ENCODE measurements at regions not wholly inside any gene's neighbourhood (a gene's known extent, or its start where the extent isn't known, plus 50 kb on each side); places are given as distances from the start of the nearest gene placed in this dataset.

- no peaks in the 10 kb centered on the region for H3K36me3 ChIP-seq (ENCODE audit: control insufficient read depth, low read depth, low read length)
- H3K9ac ChIP-seq (ENCODE audit: low read length), result no peak overlapping the region
- no peak overlapping the region for H3K27ac ChIP-seq (ENCODE audit: low read length)
- H3K9me3 ChIP-seq (ENCODE audit: control insufficient read depth, low read depth, low read length), result no peaks in the 10 kb centered on the region
- no peaks in the 10 kb centered on the region for H3K27me3 ChIP-seq (ENCODE audit: control insufficient read depth, insufficient read depth, low read length)
- H3K4me1 ChIP-seq (ENCODE audit: control insufficient read depth, low read depth, low read length), result no peaks in the 10 kb centered on the region
- H3K4me3 ChIP-seq (ENCODE audit: low read length), result no peak overlapping the region
Measured at GRCh38 chr4:63790377-63790776, 618.9 kb downstream of the TECRL start.

DNA sequence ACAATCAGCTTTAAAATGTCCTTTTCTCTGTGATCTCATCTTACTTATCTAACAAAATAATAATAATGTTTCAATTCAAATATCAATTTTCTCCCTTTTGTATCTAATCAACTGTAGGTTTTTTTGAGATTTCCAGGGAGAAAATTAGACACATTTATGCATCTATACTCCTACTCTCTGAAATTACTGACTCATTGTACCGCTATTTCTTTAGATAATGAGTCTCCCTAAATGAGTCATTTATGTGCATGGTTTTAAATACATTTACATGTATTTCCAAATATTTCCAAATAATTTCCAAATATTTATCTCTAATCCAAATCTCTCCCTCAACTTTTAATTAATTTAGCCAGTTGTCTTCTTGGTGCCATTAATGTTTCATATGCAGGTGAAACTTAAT, 621.0 kb downstream of the TECRL start:
- Histone ChIP-seq H3K4me3 (ENCODE audit: low read length) (no peak overlapping the region), H3K36me3 (ENCODE audit: control insufficient read depth, low read depth, low read length) (no peaks in the 10 kb centered on the region), H3K27me3 (ENCODE audit: control insufficient read depth, insufficient read depth, low read length) (no peaks in the 10 kb centered on the region), H3K4me1 (ENCODE audit: control insufficient read depth, low read depth, low read length) (no peaks in the 10 kb centered on the region), H3K27ac (ENCODE audit: low read length) (no peak overlapping the region), H3K9ac (ENCODE audit: low read length) (no peak overlapping the region), H3K9me3 (ENCODE audit: control insufficient read depth, low read depth, low read length) (no peaks in the 10 kb centered on the region)

DNA sequence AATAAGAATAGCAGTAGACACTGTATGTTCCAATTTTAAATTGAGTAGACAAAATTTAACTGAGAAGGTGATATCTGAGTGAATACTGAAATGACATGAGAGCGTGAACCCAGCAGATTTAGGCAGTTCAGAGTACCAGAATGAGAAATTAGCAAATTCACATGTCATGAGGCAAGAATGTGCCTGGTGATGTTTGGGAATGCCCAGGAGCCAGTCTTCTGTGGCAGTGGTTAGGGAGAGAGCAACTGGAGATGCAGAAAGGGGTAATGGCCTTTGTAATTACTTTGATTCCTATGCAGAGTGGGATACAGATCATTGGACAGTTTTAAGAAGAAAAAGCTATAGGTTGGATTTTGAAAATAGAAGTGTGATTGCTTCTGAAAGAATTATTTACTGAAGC, 621.9 kb downstream of the TECRL start:
- Histone ChIP-seq H3K9ac (ENCODE audit: low read length) (no peak overlapping the region), H3K27me3 (ENCODE audit: control insufficient read depth, insufficient read depth, low read length) (no peaks in the 10 kb centered on the region), H3K4me3 (ENCODE audit: low read length) (no peak overlapping the region), H3K4me1 (ENCODE audit: control insufficient read depth, low read depth, low read length) (no peaks in the 10 kb centered on the region), H3K9me3 (ENCODE audit: control insufficient read depth, low read depth, low read length) (no peaks in the 10 kb centered on the region), H3K36me3 (ENCODE audit: control insufficient read depth, low read depth, low read length) (no peaks in the 10 kb centered on the region), H3K27ac (ENCODE audit: low read length) (no peak overlapping the region)

DNA sequence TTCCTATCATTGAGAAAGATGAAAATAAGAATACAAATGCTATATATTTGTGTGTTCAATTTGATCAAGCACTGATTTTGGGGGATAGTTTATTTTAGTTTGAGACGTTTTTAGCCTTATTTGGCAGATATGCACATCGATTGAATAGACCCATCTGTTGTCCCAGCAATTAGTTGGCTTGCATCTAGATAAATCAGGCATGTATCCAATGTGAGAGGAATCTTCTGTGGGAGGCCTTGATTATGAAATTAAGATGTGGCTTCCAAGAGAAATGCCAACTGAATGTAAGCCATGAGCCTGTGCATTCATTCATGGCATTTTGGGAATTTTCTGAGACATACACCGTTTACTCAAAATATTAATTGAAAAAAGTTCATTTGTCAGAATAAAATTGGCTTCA, 623.1 kb downstream of the TECRL start:
- no peak overlapping the region for H3K4me3 ChIP-seq (ENCODE audit: low read length)
- H3K4me1 ChIP-seq (ENCODE audit: control insufficient read depth, low read depth, low read length), result no peaks in the 10 kb centered on the region
- H3K9ac ChIP-seq (ENCODE audit: low read length), result no peak overlapping the region
- H3K9me3 ChIP-seq (ENCODE audit: control insufficient read depth, low read depth, low read length), result no peaks in the 10 kb centered on the region
- H3K27ac ChIP-seq (ENCODE audit: low read length), result no peak overlapping the region
- H3K36me3 ChIP-seq (ENCODE audit: control insufficient read depth, low read depth, low read length), result no peaks in the 10 kb centered on the region
- H3K27me3 ChIP-seq (ENCODE audit: control insufficient read depth, insufficient read depth, low read length), result no peaks in the 10 kb centered on the region

- no peaks in the 10 kb centered on the region for H3K27me3 ChIP-seq (ENCODE audit: control insufficient read depth, insufficient read depth, low read length)
- H3K9me3 ChIP-seq (ENCODE audit: control insufficient read depth, low read depth, low read length), result no peaks in the 10 kb centered on the region
- no peak overlapping the region for H3K27ac ChIP-seq (ENCODE audit: low read length)
- H3K4me1 ChIP-seq (ENCODE audit: control insufficient read depth, low read depth, low read length), result no peaks in the 10 kb centered on the region
- H3K4me3 ChIP-seq (ENCODE audit: low read length), result no peak overlapping the region
- no peak overlapping the region for H3K9ac ChIP-seq (ENCODE audit: low read length)
- H3K36me3 ChIP-seq (ENCODE audit: control insufficient read depth, low read depth, low read length), result no peaks in the 10 kb centered on the region
Measured at GRCh38 chr4:63784822-63785221, 624.4 kb downstream of the TECRL start.

GRCh38 chr4:63777601-63778000, 631.6 kb downstream of the TECRL start:
- no peak overlapping the region for H3K9ac ChIP-seq (ENCODE audit: low read length)
- H3K4me3 ChIP-seq (ENCODE audit: low read length), result no peak overlapping the region
- H3K4me1 ChIP-seq (ENCODE audit: control insufficient read depth, low read depth, low read length), result no peaks in the 10 kb centered on the region
- no peak overlapping the region for H3K27ac ChIP-seq (ENCODE audit: low read length)
- no peaks in the 10 kb centered on the region for H3K9me3 ChIP-seq (ENCODE audit: control insufficient read depth, low read depth, low read length)
- no peaks in the 10 kb centered on the region for H3K27me3 ChIP-seq (ENCODE audit: control insufficient read depth, insufficient read depth, low read length)
- no peaks in the 10 kb centered on the region for H3K36me3 ChIP-seq (ENCODE audit: control insufficient read depth, low read depth, low read length)

DNA sequence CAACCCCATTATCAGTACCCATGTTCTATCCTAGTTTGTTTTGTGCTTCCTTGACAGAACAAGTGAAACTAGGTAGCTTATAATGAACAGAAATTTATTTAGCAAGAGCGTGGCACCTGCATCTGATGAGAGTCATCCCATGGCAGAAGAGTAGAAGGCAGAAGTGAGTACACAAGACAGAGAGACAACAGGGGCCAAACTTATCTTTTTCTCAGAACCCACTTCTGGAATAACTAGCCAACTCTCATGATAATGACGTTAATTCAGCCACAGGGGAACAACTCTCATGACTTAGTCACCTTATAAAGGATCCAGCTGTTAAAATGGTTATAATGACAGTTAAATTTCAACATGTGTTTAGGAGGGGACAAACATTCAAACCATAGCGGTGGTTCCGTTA, 644.9 kb downstream of the TECRL start:
- H3K36me3 ChIP-seq (ENCODE audit: control insufficient read depth, low read depth, low read length), result no peaks in the 10 kb centered on the region
- no peaks in the 10 kb centered on the region for H3K9me3 ChIP-seq (ENCODE audit: control insufficient read depth, low read depth, low read length)
- H3K9ac ChIP-seq (ENCODE audit: low read length), result no peak overlapping the region
- H3K4me1 ChIP-seq (ENCODE audit: control insufficient read depth, low read depth, low read length), result no peaks in the 10 kb centered on the region
- H3K27me3 ChIP-seq (ENCODE audit: control insufficient read depth, insufficient read depth, low read length), result no peaks in the 10 kb centered on the region
- no peak overlapping the region for H3K27ac ChIP-seq (ENCODE audit: low read length)
- no peak overlapping the region for H3K4me3 ChIP-seq (ENCODE audit: low read length)

- Histone ChIP-seq H3K9ac (ENCODE audit: low read length) (no peak overlapping the region), H3K36me3 (ENCODE audit: control insufficient read depth, low read depth, low read length) (no peaks in the 10 kb centered on the region), H3K27ac (ENCODE audit: low read length) (no peak overlapping the region), H3K9me3 (ENCODE audit: control insufficient read depth, low read depth, low read length) (no peaks in the 10 kb centered on the region), H3K27me3 (ENCODE audit: control insufficient read depth, insufficient read depth, low read length) (no peaks in the 10 kb centered on the region), H3K4me3 (ENCODE audit: low read length) (no peak overlapping the region), H3K4me1 (ENCODE audit: control insufficient read depth, low read depth, low read length) (no peaks in the 10 kb centered on the region)
Measured at GRCh38 chr4:63757929-63758328, 651.3 kb downstream of the TECRL start.

GRCh38 chr4:63742882-63743281, 666.4 kb downstream of the TECRL start:
- Histone ChIP-seq H3K9me3 (ENCODE audit: control insufficient read depth, low read depth, low read length) (no peaks in the 10 kb centered on the region), H3K4me1 (ENCODE audit: control insufficient read depth, low read depth, low read length) (no peaks in the 10 kb centered on the region), H3K27ac (ENCODE audit: low read length) (no peak overlapping the region), H3K36me3 (ENCODE audit: control insufficient read depth, low read depth, low read length) (no peaks in the 10 kb centered on the region), H3K4me3 (ENCODE audit: low read length) (no peak overlapping the region), H3K27me3 (ENCODE audit: control insufficient read depth, insufficient read depth, low read length) (no peaks in the 10 kb centered on the region), H3K9ac (ENCODE audit: low read length) (no peak overlapping the region)

- H3K9ac ChIP-seq (ENCODE audit: low read length), result no peak overlapping the region
- no peak overlapping the region for H3K27ac ChIP-seq (ENCODE audit: low read length)
- no peaks in the 10 kb centered on the region for H3K36me3 ChIP-seq (ENCODE audit: control insufficient read depth, low read depth, low read length)
- H3K4me3 ChIP-seq (ENCODE audit: low read length), result no peak overlapping the region
- no peaks in the 10 kb centered on the region for H3K9me3 ChIP-seq (ENCODE audit: control insufficient read depth, low read depth, low read length)
- peaks cover 10% of the 10 kb centered on the region for H3K4me1 ChIP-seq (ENCODE audit: control insufficient read depth, low read depth, low read length)
- H3K27me3 ChIP-seq (ENCODE audit: control insufficient read depth, insufficient read depth, low read length), result no peaks in the 10 kb centered on the region
Measured at GRCh38 chr4:63729519-63729918, 679.7 kb downstream of the TECRL start.

GRCh38 chr4:63728480-63729177, 680.6 kb downstream of the TECRL start:
- H3K27ac ChIP-seq (ENCODE audit: low read length), result no peak overlapping the region
- H3K4me3 ChIP-seq (ENCODE audit: low read length), result no peak overlapping the region
- peaks cover 10% of the 10 kb centered on the region for H3K4me1 ChIP-seq (ENCODE audit: control insufficient read depth, low read depth, low read length)
- H3K9ac ChIP-seq (ENCODE audit: low read length), result no peak overlapping the region
- no peaks in the 10 kb centered on the region for H3K9me3 ChIP-seq (ENCODE audit: control insufficient read depth, low read depth, low read length)
- no peaks in the 10 kb centered on the region for H3K36me3 ChIP-seq (ENCODE audit: control insufficient read depth, low read depth, low read length)
- H3K27me3 ChIP-seq (ENCODE audit: control insufficient read depth, insufficient read depth, low read length), result no peaks in the 10 kb centered on the region

GRCh38 chr4:63717384-63717783, 691.9 kb downstream of the TECRL start:
- Histone ChIP-seq H3K4me1 (ENCODE audit: control insufficient read depth, low read depth, low read length) (no peaks in the 10 kb centered on the region), H3K9ac (ENCODE audit: low read length) (no peak overlapping the region), H3K36me3 (ENCODE audit: control insufficient read depth, low read depth, low read length) (no peaks in the 10 kb centered on the region), H3K4me3 (ENCODE audit: low read length) (no peak overlapping the region), H3K27me3 (ENCODE audit: control insufficient read depth, insufficient read depth, low read length) (no peaks in the 10 kb centered on the region), H3K27ac (ENCODE audit: low read length) (no peak overlapping the region), H3K9me3 (ENCODE audit: control insufficient read depth, low read depth, low read length) (no peaks in the 10 kb centered on the region)

Data from iPS-18a (cell line).